Muscle layer of duodenum (tissue), 2 donors: ENCODE measurements at regions not wholly inside any gene's neighbourhood (a gene's known extent, or its start where the extent isn't known, plus 50 kb on each side); places are given as distances from the start of the nearest gene placed in this dataset.

ENCODE experiments used
- H3K27ac ChIP-seq: one replicate; pipeline ENCODE4 v1.7.0; 2013; ENCODE audit warnings: mild to moderate bottlenecking, low read length
- H3K27me3 ChIP-seq: one replicate; pipeline ENCODE4 v1.7.0; 2013; ENCODE audit warnings: low read depth, mild to moderate bottlenecking, control low read depth, low read length
- H3K36me3 ChIP-seq, 2 donors: one replicate each; pipeline ENCODE4 v1.7.0; 2013; ENCODE audit warnings: low read length in 2 of 2, control low read depth in 1 of 2, mild to moderate bottlenecking in 1 of 2; ENCODE audit not compliant: insufficient read depth in 2 of 2, control insufficient read depth in 1 of 2
- H3K4me1 ChIP-seq, 2 donors: one replicate each; pipeline ENCODE4 v1.7.0; 2013; ENCODE audit warnings: low read length in 2 of 2, mild to moderate bottlenecking in 2 of 2, control low read depth in 1 of 2, moderate library complexity in 1 of 2; ENCODE audit not compliant: insufficient read depth in 2 of 2, control insufficient read depth in 1 of 2
- H3K4me3 ChIP-seq, 2 donors: one replicate each; pipeline ENCODE4 v1.7.0; 2013; ENCODE audit warnings: low read length in 2 of 2, low read depth in 1 of 2, mild to moderate bottlenecking in 1 of 2
- H3K9me3 ChIP-seq, 2 donors: one replicate each; pipeline ENCODE4 v1.7.0; 2013; ENCODE audit warnings: low read length in 2 of 2, control low read depth in 1 of 2, mild to moderate bottlenecking in 1 of 2; ENCODE audit not compliant: control insufficient read depth in 1 of 2
- donor health status: healthy.

DNA sequence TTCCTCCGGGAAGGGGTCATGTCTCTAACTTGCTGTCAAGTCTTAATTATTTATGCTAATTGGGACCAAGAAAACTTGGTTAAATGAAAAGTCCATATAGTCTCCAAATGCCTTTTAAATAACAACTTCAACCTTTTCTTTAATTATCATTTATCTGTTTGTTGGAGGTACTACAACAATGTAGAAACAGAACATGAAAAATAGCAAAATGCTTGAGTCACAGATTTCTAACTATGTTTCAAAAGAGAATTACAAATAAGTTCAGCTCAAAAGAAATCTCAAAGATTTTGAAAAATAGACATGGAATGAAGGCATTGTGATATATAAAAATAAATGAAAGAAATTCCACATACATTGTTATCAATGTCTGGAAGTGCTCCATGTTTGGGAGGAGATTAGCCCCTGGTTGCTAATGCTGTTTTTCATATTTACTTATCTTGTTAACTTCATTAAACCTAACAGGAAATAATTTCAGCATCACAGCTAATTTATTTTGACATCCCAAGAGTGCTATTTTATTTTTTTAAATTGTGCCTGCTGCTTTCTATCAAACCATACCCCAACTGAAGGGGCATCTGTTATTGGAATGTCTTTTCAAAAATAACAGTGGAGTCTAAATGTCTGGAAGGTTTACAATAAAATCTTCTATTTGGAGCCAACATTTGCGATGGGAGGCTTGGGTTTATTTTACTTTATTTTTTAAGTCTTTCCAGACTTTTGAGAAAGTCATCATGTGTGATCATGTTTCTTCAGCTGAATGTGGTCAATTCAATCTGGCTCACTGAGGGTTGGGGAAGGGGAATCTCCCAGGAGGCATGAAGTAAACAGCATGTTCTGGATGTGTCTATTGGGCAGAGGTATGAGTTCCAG lies 53.1 kb upstream of the ANKRD55 start:
- no peaks in the 10 kb centered on the region for H3K27me3 ChIP-seq
- H3K36me3 ChIP-seq, result no peaks in the 10 kb centered on the region
- no peaks in the 10 kb centered on the region for H3K9me3 ChIP-seq
- H3K4me3 ChIP-seq, result no peak overlapping the region
- H3K27ac ChIP-seq, result no peak overlapping the region
- H3K4me1 ChIP-seq, result no peaks in the 10 kb centered on the region

- Histone ChIP-seq H3K4me3 (no peak overlapping the region), H3K36me3 (no peaks in the 10 kb centered on the region), H3K4me1 (peaks cover 0 to 22% of the 10 kb centered on the region in 2 donors), H3K9me3 (no peaks in the 10 kb centered on the region), H3K27ac (no peak overlapping the region), H3K27me3 (no peaks in the 10 kb centered on the region)
Observed at GRCh38 chr5:56282951-56283350, 49.8 kb upstream of the ANKRD55 start.
